ENCODE measurements at regions not wholly inside any gene's neighbourhood (a gene's known extent, or its start where the extent isn't known, plus 50 kb on each side); places are given as distances from the start of the nearest gene placed in this dataset.

DNA sequence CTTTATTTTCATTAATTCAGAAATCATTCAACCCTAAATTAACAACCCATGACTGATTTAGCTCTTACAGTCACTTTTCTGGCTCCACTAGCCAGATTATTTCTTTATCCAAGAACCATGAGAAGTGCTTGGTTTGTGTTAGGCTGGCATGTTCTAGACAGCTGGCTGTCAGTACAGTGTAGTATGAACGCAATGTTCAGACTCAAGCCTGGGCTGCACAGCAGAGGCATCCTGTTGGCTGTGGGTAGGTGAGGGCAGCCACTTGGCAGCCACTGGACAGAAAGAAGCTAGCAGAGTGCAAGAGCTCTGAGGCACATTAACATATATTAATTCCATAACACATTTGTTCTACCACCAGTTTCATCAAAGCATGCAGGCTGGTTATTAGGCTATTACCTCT, 522.9 kb upstream of the FSHR start:
- no peak overlapping the region for H3K4me3 ChIP-seq (ENCODE audit: low read depth, poor library complexity, severe bottlenecking)
- intact Hi-C loops (cut with DNase I; ENCODE audit: low total_unique reads) = no loop called here
- no peak for TF ChIP-seq POLR2A (IDR thresholded peaks at IDR 0.05)
- TF ChIP-seq, protein P1, sequence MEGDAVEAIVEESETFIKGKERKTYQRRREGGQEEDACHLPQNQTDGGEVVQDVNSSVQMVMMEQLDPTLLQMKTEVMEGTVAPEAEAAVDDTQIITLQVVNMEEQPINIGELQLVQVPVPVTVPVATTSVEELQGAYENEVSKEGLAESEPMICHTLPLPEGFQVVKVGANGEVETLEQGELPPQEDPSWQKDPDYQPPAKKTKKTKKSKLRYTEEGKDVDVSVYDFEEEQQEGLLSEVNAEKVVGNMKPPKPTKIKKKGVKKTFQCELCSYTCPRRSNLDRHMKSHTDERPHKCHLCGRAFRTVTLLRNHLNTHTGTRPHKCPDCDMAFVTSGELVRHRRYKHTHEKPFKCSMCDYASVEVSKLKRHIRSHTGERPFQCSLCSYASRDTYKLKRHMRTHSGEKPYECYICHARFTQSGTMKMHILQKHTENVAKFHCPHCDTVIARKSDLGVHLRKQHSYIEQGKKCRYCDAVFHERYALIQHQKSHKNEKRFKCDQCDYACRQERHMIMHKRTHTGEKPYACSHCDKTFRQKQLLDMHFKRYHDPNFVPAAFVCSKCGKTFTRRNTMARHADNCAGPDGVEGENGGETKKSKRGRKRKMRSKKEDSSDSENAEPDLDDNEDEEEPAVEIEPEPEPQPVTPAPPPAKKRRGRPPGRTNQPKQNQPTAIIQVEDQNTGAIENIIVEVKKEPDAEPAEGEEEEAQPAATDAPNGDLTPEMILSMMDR (IDR thresholded peaks at IDR 0.05) = no peak
- no peak for DNase-seq (ENCODE audit: low spot score in 2 of 2)
- WGBS, 2 donors = 72 to 75% methylated on average over 1 of the region's 1 CpG

DNA sequence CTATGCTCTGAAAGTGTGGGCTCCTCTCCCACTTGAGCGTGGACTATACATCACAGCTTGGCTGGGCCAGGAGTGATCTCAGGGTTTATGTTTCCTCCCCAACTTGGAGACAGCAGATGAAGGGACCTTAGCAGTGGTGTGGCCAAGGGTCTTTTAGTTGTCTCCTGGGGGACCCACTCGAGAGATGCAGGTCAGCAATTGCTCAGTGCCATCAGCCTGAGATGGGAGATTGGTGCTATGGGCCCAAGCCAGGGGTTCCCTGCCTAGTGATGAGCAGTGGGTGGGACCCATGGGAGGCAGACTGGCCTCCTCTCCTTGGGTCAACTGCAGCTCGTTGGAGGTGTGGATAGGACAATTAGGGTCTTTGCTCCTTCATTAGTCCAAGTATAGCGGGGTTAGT, 510.5 kb upstream of the FSHR start:
- TF ChIP-seq POLR2A (IDR thresholded peaks at IDR 0.05) = no peak
- TF ChIP-seq, protein P1 (IDR thresholded peaks at IDR 0.05) = no peak
- no peak for DNase-seq (ENCODE audit: low spot score in 2 of 2)
- WGBS, 2 donors = 83 to 85% methylated on average over 4 of the region's 4 CpGs
- no peak overlapping the region for H3K4me3 ChIP-seq (ENCODE audit: low read depth, poor library complexity, severe bottlenecking)
- intact Hi-C loops (cut with DNase I; ENCODE audit: low total_unique reads) = loop anchor here (5.0 kb wide), 1 partner anchor 543 kb away; no protein-coding TSS in a partner anchor

DNA sequence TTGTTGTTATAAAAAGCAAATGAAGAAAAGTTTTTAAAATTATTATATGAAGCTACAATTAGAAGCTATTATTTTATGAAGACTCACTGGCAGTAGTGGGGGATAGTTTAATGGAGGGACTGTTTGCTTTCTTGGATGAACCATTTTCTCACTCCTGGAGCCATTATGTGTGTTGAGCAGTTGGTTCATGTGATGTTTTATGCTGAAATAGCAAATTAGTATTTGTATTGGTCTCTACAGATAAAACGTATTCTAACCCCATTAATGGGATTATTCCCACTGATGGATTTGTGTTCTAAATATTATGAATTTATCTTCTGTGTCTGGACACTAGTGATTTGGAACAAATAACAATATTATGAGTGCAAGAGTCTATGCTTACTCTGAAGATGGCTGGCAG, 507.5 kb upstream of the FSHR start:
- intact Hi-C loops (cut with DNase I; ENCODE audit: low total_unique reads) = loop anchor here (5.0 kb wide), 1 partner anchor 540 kb away; no protein-coding TSS in a partner anchor
- no peak for DNase-seq (ENCODE audit: low spot score in 2 of 2)
- WGBS, 2 donors = 76 to 83% methylated on average over 1 of the region's 1 CpG
- TF ChIP-seq, protein P1 (IDR thresholded peaks at IDR 0.05) = no peak
- TF ChIP-seq POLR2A (IDR thresholded peaks at IDR 0.05) = no peak
- no peak overlapping the region for H3K4me3 ChIP-seq (ENCODE audit: low read depth, poor library complexity, severe bottlenecking)

DNA sequence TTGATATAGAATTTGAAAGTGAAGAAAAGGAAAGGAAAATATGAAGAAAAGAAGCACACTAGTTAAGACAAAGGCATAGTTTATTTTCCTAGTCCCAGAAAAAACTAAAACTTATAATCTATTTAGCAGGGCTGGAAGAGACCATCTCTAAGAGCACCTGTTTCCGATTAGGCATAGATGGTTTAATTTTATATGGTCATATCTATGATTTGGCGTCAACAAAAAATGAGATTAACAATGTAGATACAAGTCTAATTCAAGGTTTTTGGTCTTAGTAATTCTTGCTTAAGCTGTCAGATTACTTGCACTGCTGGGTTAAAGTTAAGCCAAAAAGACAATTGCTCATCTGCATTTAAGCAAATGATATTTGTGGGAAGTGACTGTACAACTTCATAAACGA, 502.5 kb upstream of the FSHR start:
- no peak for TF ChIP-seq POLR2A (IDR thresholded peaks at IDR 0.05)
- DNase-seq (ENCODE audit: low spot score in 2 of 2) = no peak
- WGBS, 2 donors = 73 to 84% methylated on average over 3 of the region's 3 CpGs
- H3K4me3 ChIP-seq (ENCODE audit: low read depth, poor library complexity, severe bottlenecking) = no peak overlapping the region
- intact Hi-C loops (cut with DNase I; ENCODE audit: low total_unique reads) = no loop called here

DNA sequence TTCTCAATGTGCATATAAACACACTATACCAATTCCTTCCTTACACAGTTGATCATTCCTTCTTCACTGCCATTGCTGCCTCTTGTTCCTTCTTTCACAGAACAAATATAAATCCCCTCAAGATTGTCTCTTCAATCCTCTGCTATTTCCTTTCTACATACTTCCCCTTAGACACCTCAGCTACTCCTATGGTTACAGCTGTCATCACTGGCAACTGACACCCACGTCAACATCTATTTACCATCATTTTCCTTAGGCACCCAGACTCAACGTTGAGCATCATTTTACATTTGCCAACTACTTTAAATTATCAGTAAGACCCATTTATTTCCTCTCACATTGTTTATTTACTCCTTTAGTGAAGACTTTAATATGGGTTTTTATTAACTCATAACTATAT, 488.8 kb upstream of the FSHR start:
- no peak for DNase-seq (ENCODE audit: low spot score in 2 of 2)
- no peak for TF ChIP-seq POLR2A (IDR thresholded peaks at IDR 0.05)
- TF ChIP-seq, protein P1 (IDR thresholded peaks at IDR 0.05) = no peak
- intact Hi-C loops (cut with DNase I; ENCODE audit: low total_unique reads) = no loop called here
- WGBS, 2 donors = 58 to 73% methylated on average over 2 of the region's 2 CpGs
- H3K4me3 ChIP-seq (ENCODE audit: low read depth, poor library complexity, severe bottlenecking) = no peak overlapping the region

DNA sequence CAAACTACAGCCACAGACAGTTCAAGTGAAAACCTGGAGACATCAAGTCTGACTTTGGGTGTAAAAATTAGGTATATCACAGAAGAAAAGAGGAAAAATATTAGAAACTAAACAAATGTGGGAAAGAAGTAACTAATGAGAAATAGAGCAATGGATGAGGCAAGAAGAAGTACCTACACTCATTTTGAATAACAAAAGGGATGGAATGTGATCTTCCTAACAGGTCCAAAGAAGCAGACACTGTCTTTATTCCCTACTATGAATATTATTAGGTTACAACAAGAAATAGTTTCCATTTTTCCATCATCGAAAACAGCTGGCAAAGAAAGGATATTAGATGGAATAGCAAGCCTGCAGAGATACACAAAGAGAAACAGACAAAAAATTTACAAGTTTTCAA, 486.3 kb upstream of the FSHR start:
- no peak for DNase-seq (ENCODE audit: low spot score in 2 of 2)
- no peak overlapping the region for H3K4me3 ChIP-seq (ENCODE audit: low read depth, poor library complexity, severe bottlenecking)
- intact Hi-C loops (cut with DNase I; ENCODE audit: low total_unique reads) = no loop called here
- TF ChIP-seq, protein P1 (IDR thresholded peaks at IDR 0.05) = no peak
- no peak for TF ChIP-seq POLR2A (IDR thresholded peaks at IDR 0.05)
- WGBS, 2 donors = 78 to 85% methylated on average over 1 of the region's 1 CpG
